ENCODE measurements at regions not wholly inside any gene's neighbourhood (a gene's known extent, or its start where the extent isn't known, plus 50 kb on each side); places are given as distances from the start of the nearest gene placed in this dataset.
"Not testable (repeated sequence)": the region's sequence is repeated elsewhere in the genome, so short reads cannot be mapped to it uniquely, and the experiment has no call there.

DNA sequence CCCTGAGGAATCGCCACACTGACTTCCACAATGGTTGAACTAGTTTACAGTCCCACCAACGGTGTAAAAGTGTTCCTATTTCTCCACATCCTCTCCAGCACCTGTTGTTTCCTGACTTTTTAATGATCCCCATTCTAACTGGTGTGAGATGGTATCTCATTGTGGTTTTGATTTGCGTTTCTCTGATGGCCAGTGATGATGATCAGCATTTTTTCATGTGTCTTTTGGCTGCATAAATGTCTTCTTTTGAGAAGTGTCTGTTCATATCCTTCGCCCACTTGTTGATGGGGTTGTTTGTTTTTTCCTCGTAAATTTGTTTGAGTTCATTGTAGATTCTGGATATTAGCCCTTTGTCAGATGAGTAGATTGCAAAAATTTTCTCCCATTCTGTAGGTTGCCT is 223.5 kb downstream of the MAF start:
- TF ChIP-seq, protein P1, sequence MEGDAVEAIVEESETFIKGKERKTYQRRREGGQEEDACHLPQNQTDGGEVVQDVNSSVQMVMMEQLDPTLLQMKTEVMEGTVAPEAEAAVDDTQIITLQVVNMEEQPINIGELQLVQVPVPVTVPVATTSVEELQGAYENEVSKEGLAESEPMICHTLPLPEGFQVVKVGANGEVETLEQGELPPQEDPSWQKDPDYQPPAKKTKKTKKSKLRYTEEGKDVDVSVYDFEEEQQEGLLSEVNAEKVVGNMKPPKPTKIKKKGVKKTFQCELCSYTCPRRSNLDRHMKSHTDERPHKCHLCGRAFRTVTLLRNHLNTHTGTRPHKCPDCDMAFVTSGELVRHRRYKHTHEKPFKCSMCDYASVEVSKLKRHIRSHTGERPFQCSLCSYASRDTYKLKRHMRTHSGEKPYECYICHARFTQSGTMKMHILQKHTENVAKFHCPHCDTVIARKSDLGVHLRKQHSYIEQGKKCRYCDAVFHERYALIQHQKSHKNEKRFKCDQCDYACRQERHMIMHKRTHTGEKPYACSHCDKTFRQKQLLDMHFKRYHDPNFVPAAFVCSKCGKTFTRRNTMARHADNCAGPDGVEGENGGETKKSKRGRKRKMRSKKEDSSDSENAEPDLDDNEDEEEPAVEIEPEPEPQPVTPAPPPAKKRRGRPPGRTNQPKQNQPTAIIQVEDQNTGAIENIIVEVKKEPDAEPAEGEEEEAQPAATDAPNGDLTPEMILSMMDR (IDR thresholded peaks at IDR 0.05), result not testable (repeated sequence)
- TF ChIP-seq POLR2A (IDR thresholded peaks at IDR 0.05), result not testable (repeated sequence)
